Gastrocnemius medialis (tissue), 4 donors: ENCODE measurements at regions not wholly inside any gene's neighbourhood (a gene's known extent, or its start where the extent isn't known, plus 50 kb on each side); places are given as distances from the start of the nearest gene placed in this dataset.
"Not testable (repeated sequence)": the region's sequence is repeated elsewhere in the genome, so short reads cannot be mapped to it uniquely, and the experiment has no call there.

Experiments
- ATAC-seq, 2 donors: fragments of 150-250 bp; one replicate each; pipeline ENCODE4 v1.9.1; 2016
- DNase-seq, 2 donors: peaks; one replicate each; pipeline ENCODE4 v3.0.0-alpha.2; 2019
- H3K27ac ChIP-seq, 4 donors: fragments of 200-600 bp; sonication (generic); 1 replicate in 1 of 4; 2 replicates in 3 of 4; pipeline ENCODE4 v1.5.1; 2016 to 2018; ENCODE audit warnings: mild to moderate bottlenecking in 2 of 4, moderate library complexity in 1 of 4
- H3K27me3 ChIP-seq, 3 donors: fragments of 200-600 bp; sonication (generic) in 2 of 3; 1 replicate in 1 of 3; 2 replicates in 2 of 3; pipeline versions ENCODE4 v1.5.1 to v1.6.0; 2016 to 2019; ENCODE audit warnings: mild to moderate bottlenecking in 1 of 3, moderate library complexity in 1 of 3
- H3K36me3 ChIP-seq, 2 donors: fragments of 200-600 bp; sonication (generic) in 1 of 2; one replicate each; pipeline ENCODE4 v1.5.1; 2017 to 2018
- H3K4me1 ChIP-seq, 2 donors: fragments of 200-600 bp; sonication (generic) in 1 of 2; one replicate each; pipeline ENCODE4 v1.5.1; 2016 to 2017; ENCODE audit warnings: mild to moderate bottlenecking in 2 of 2
- H3K4me3 ChIP-seq, 4 donors: fragments of 200-600 bp; sonication (generic) in 3 of 4; 1 replicate in 1 of 4; 2 replicates in 3 of 4; pipeline ENCODE4 v1.5.1; 2016 to 2019; ENCODE audit warnings: mild to moderate bottlenecking in 2 of 4
- H3K9me3 ChIP-seq, 3 donors: fragments of 200-600 bp; sonication (generic) in 2 of 3; 1 replicate in 1 of 3; 2 replicates in 2 of 3; pipeline ENCODE4 v1.5.1; 2016 to 2019
- CTCF ChIP-seq, 5 experiments: fragments of 450-650 bp in 3 of 5; fragments of 200-600 bp in 2 of 5; sonication (generic) in 2 of 5; IDR thresholded peaks in 4 of 5; conservative IDR thresholded peaks in 1 of 5; 1 replicate in 4 of 5; 2 replicates in 1 of 5; pipeline ENCODE4 v1.5.1; 2016 to 2019; ENCODE audit warnings: antibody characterized with exemption in 5 of 5, mild to moderate bottlenecking in 3 of 5, moderate library complexity in 3 of 5
- POLR2A ChIP-seq, 2 donors: fragments of 450-650 bp; IDR thresholded peaks; one replicate each; pipeline ENCODE4 v1.6.1; 2017; ENCODE audit warnings: antibody characterized with exemption in 2 of 2, mild to moderate bottlenecking in 2 of 2, moderate library complexity in 2 of 2
- in situ Hi-C, 4 donors: fragments of 200-750 bp; cut with MboI; loops; one replicate each; pipeline versions ENCODE4 v1.15.0 to v1.8.0; 2017; ENCODE audit warnings: low sequenced_read_pairs in 4 of 4
- intact Hi-C: fragments of 100-400 bp; cut with DNase I; formaldehyde crosslinking; loops from one replicate; pipeline ENCODE4 v1.15.1; 2023; ENCODE audit warnings: low total_unique reads

- DNase-seq (no peak), ATAC-seq (no peak)
- H3K4me3 ChIP-seq, result no peak overlapping the region
- intact Hi-C loops, result no loop called here
- TF ChIP-seq POLR2A (IDR thresholded peaks at IDR 0.05), result no peak
- no peak for TF ChIP-seq CTCF (IDR thresholded peaks at IDR 0.05 in 4 of 5, conservative IDR thresholded peaks at IDR 0.05 in 1 of 5)
- no peaks in the 10 kb centered on the region for H3K27me3 ChIP-seq
- no peaks in the 10 kb centered on the region for H3K36me3 ChIP-seq
- H3K9me3 ChIP-seq, result no peaks in the 10 kb centered on the region
- H3K27ac ChIP-seq, result no peak overlapping the region
- in situ Hi-C loops, result no loop called here
- H3K4me1 ChIP-seq, result no peaks in the 10 kb centered on the region
Observed at GRCh38 chr6:112934433-112935327, 587.5 kb downstream of the RFPL4B start.

- in situ Hi-C loops (no loop called here), intact Hi-C loops (no loop called here)
- ATAC-seq (no peak), DNase-seq (no peak)
- TF ChIP-seq CTCF (IDR thresholded peaks at IDR 0.05 in 4 of 5, conservative IDR thresholded peaks at IDR 0.05 in 1 of 5) (no peak), POLR2A (IDR thresholded peaks at IDR 0.05) (no peak)
- Histone ChIP-seq H3K27me3 (no peaks in the 10 kb centered on the region), H3K4me1 (no peaks in the 10 kb centered on the region), H3K4me3 (no peak overlapping the region), H3K36me3 (no peaks in the 10 kb centered on the region), H3K27ac (no peak overlapping the region), H3K9me3 (no peaks in the 10 kb centered on the region)
Observed at GRCh38 chr6:112935402-112936078, 588.4 kb downstream of the RFPL4B start.

- Histone ChIP-seq H3K27ac (no peak overlapping the region), H3K9me3 (no peaks in the 10 kb centered on the region), H3K4me3 (no peak overlapping the region), H3K36me3 (no peaks in the 10 kb centered on the region), H3K4me1 (no peaks in the 10 kb centered on the region), H3K27me3 (no peaks in the 10 kb centered on the region)
- in situ Hi-C loops (no loop called here), intact Hi-C loops (no loop called here)
- ATAC-seq, result no peak
- DNase-seq, result no peak
- TF ChIP-seq CTCF (IDR thresholded peaks at IDR 0.05 in 4 of 5, conservative IDR thresholded peaks at IDR 0.05 in 1 of 5) (no peak), POLR2A (IDR thresholded peaks at IDR 0.05) (no peak)
Observed at GRCh38 chr6:112936079-112936472, 588.9 kb downstream of the RFPL4B start.

- Histone ChIP-seq H3K4me1 (no peaks in the 10 kb centered on the region), H3K9me3 (no peaks in the 10 kb centered on the region), H3K4me3 (no peak overlapping the region), H3K27me3 (no peaks in the 10 kb centered on the region), H3K36me3 (no peaks in the 10 kb centered on the region), H3K27ac (no peak overlapping the region)
- intact Hi-C loops (no loop called here), in situ Hi-C loops (no loop called here)
- DNase-seq, result no peak
- ATAC-seq, result no peak
- no peak for TF ChIP-seq CTCF (IDR thresholded peaks at IDR 0.05 in 4 of 5, conservative IDR thresholded peaks at IDR 0.05 in 1 of 5)
- no peak for TF ChIP-seq POLR2A (IDR thresholded peaks at IDR 0.05)
Observed at GRCh38 chr6:112936504-112936903, 589.4 kb downstream of the RFPL4B start.

- H3K36me3 ChIP-seq, H3K27me3 ChIP-seq, H3K9me3 ChIP-seq, H3K4me3 ChIP-seq, H3K4me1 ChIP-seq, ATAC-seq, in situ Hi-C loops, H3K27ac ChIP-seq, intact Hi-C loops, DNase-seq: not testable (repeated sequence)
Observed at GRCh38 chr6:112937690-112938089, 590.6 kb downstream of the RFPL4B start.
